IMR-90 (cell line): ENCODE measurements at regions not wholly inside any gene's neighbourhood (a gene's known extent, or its start where the extent isn't known, plus 50 kb on each side); places are given as distances from the start of the nearest gene placed in this dataset.

Source experiments
- ATAC-seq: fragments of 200-7000 bp; cut with Tn5 transposase; 2 replicates; pipeline ENCODE4 v1.9.1; 2020; ENCODE audit warnings: low read depth, mild to moderate bottlenecking, moderate library complexity
- BruUV-seq: library from RNA; stranded (reverse); fragments of 400-500 nt; replicated peaks from 2 replicates; lab custom pipeline; 2021; lab: Mats Ljungman, UMichigan
- CTCF ChIA-PET: fragments of 300-600 bp; formaldehyde crosslinking; extraction: SDS; loops from one replicate; lab custom pipeline; 2021; ENCODE audit warnings: antibody characterized with exemption; lab: Yijun Ruan, JAX
- POLR2A ChIA-PET: fragments of 300-600 bp; sonication (Branson Sonifier 250); formaldehyde crosslinking; loops from one replicate; lab custom pipeline; 2022; ENCODE audit warnings: antibody characterized with exemption; ENCODE audit not compliant: unreplicated experiment; lab: Charles Lee
- DNase-seq: peaks from one replicate; pipeline ENCODE4 v3.0.0; 2013
- H2AFZ ChIP-seq: replicated peaks from 2 replicates; pipeline ENCODE3; 2013; ENCODE audit warnings: low read length, mild to moderate bottlenecking; ENCODE audit not compliant: poor library complexity
- H2AK5ac ChIP-seq: 2 replicates; pipeline ENCODE4 v1.6.1; 2013; ENCODE audit warnings: low read depth, low read length, inconsistent platforms
- H2AK9ac ChIP-seq: replicated peaks from 2 replicates; pipeline ENCODE3; 2013; ENCODE audit warnings: mild to moderate bottlenecking, low read depth, low read length, moderate library complexity; ENCODE audit not compliant: poor library complexity
- H2BK120ac ChIP-seq: 2 replicates; pipeline ENCODE4 v1.6.1; 2013; ENCODE audit warnings: low read depth, low read length, inconsistent platforms
- H2BK15ac ChIP-seq: 3 replicates; pipeline ENCODE4 v1.6.1; 2013; ENCODE audit warnings: low read depth, low read length, inconsistent platforms
- H2BK20ac ChIP-seq: 2 replicates; pipeline ENCODE4 v1.6.1; 2013; ENCODE audit warnings: low read depth, mild to moderate bottlenecking, inconsistent platforms, low read length, moderate library complexity
- H2BK5ac ChIP-seq: 2 replicates; pipeline ENCODE4 v1.6.1; 2013; ENCODE audit warnings: mild to moderate bottlenecking, low read depth, low read length, inconsistent platforms; ENCODE audit not compliant: poor library complexity, severe bottlenecking
- H3K14ac ChIP-seq: replicated peaks from 2 replicates; pipeline ENCODE4 v1.6.1; 2013; ENCODE audit warnings: low read depth, low read length, inconsistent platforms
- H3K18ac ChIP-seq: 2 replicates; pipeline ENCODE4 v1.6.1; 2013; ENCODE audit warnings: low read depth, low read length, control low read depth
- H3K23ac ChIP-seq: 2 replicates; pipeline ENCODE4 v1.6.1; 2013; ENCODE audit warnings: low read depth, low read length, inconsistent platforms
- H3K27ac ChIP-seq: 2 replicates; pipeline ENCODE4 v1.5.1; 2013; ENCODE audit warnings: mild to moderate bottlenecking, control low read depth, low read length; ENCODE audit not compliant: insufficient read depth
- H3K27me3 ChIP-seq: 2 replicates; pipeline ENCODE4 v1.6.1; 2013; ENCODE audit warnings: low read length; ENCODE audit not compliant: control insufficient read depth, insufficient read depth
- H3K36me3 ChIP-seq: 2 replicates; pipeline ENCODE4 v1.6.1; 2013; ENCODE audit warnings: low read length, mixed read lengths; ENCODE audit not compliant: control insufficient read depth, insufficient read depth
- H3K4ac ChIP-seq: 2 replicates; pipeline ENCODE4 v1.6.1; 2013; ENCODE audit warnings: low read depth, low read length, inconsistent platforms
- H3K4me1 ChIP-seq: 2 replicates; pipeline ENCODE4 v1.6.1; 2013; ENCODE audit warnings: low read length, mixed read lengths; ENCODE audit not compliant: control insufficient read depth, insufficient read depth
- H3K4me2 ChIP-seq: 2 replicates; pipeline ENCODE4 v1.6.1; 2013; ENCODE audit warnings: low read depth, mild to moderate bottlenecking, control low read depth, low read length, moderate library complexity
- H3K4me3 ChIP-seq: 2 replicates; pipeline ENCODE4 v1.5.1; 2013; ENCODE audit warnings: low read depth, mild to moderate bottlenecking, control low read depth, low read length, moderate library complexity; ENCODE audit not compliant: insufficient read depth
- H3K56ac ChIP-seq: 2 replicates; pipeline ENCODE4 v1.6.1; 2013; ENCODE audit warnings: low read length, inconsistent platforms; ENCODE audit not compliant: insufficient read depth; ENCODE audit errors: extremely low read depth
- H3K79me1 ChIP-seq, 2 experiments: 2 replicates each; pipeline ENCODE4 v1.6.1; 2013; ENCODE audit warnings: low read length in 2 of 2, inconsistent platforms in 1 of 2, low read depth in 1 of 2
- H3K9ac ChIP-seq: 2 replicates; pipeline ENCODE4 v1.6.1; 2013; ENCODE audit warnings: low read depth, low read length, control low read depth
- H3K9me1 ChIP-seq: 2 replicates; pipeline ENCODE4 v1.6.1; 2013; ENCODE audit warnings: low read length, inconsistent platforms; ENCODE audit not compliant: insufficient read depth
- H3K9me3 ChIP-seq: 2 replicates; pipeline ENCODE4 v1.6.1; 2013; ENCODE audit warnings: low read length; ENCODE audit not compliant: control insufficient read depth, insufficient read depth
- H4K20me1 ChIP-seq: 2 replicates; pipeline ENCODE4 v1.6.1; 2013; ENCODE audit warnings: low read length, inconsistent platforms; ENCODE audit not compliant: insufficient read depth
- H4K5ac ChIP-seq: 2 replicates; pipeline ENCODE4 v1.6.1; 2013; ENCODE audit warnings: mild to moderate bottlenecking, low read depth, low read length, control low read depth
- H4K8ac ChIP-seq, 2 experiments: 2 replicates each; pipeline ENCODE4 v1.6.1; 2013; ENCODE audit warnings: low read depth in 2 of 2, low read length in 2 of 2, control low read depth in 1 of 2, inconsistent platforms in 1 of 2
- H4K91ac ChIP-seq: 2 replicates; pipeline ENCODE4 v1.6.1; 2013; ENCODE audit warnings: low read depth, low read length, inconsistent platforms; ENCODE audit not compliant: insufficient read depth
- CTCF ChIP-seq: conservative IDR thresholded peaks from 2 replicates; pipeline ENCODE4 v1.5.1; 2012; ENCODE audit warnings: mild to moderate bottlenecking, low read depth, low read length, improper control_type of control experiment
- ELK1 ChIP-seq: fragments of 150-350 bp; IDR thresholded peaks from 2 replicates; pipeline ENCODE4 v1.6.1; 2016; ENCODE audit warnings: low read depth, mild to moderate bottlenecking, low read length, moderate library complexity, borderline replicate concordance
- MAFK ChIP-seq: IDR thresholded peaks from 2 replicates; pipeline ENCODE4 v1.6.1; 2012; ENCODE audit warnings: low read depth, low read length, improper control_type of control experiment
- WGBS, 2 experiments: methylation state at CpG; one replicate each; pipeline versions ENCODE4 v1.1.5 to v1.1.7; 2013; ENCODE audit warnings: missing lambda C conversion rate in 2 of 2; ENCODE audit not compliant: insufficient read length in 1 of 2; ENCODE audit errors: extremely low coverage in 2 of 2; 5-methylcytosine and 5-hydroxymethylcytosine counted together
- dilution Hi-C: fragments of 300-500 bp; cut with HindIII; formaldehyde crosslinking; loops from one replicate; pipeline ENCODE4 v1.14.3; 2018; ENCODE audit warnings: low sequenced_read_pairs; ENCODE audit not compliant: unreplicated experiment
- in situ Hi-C: fragments of 300-500 bp; cut with MboI; formaldehyde crosslinking; loops from 3 replicates; pipeline ENCODE4 v1.14.3; 2019; ENCODE audit warnings: low sequenced_read_pairs, inconsistent platforms, mixed read lengths
- intact Hi-C: fragments of 100-400 bp; cut with micrococcal nuclease; formaldehyde crosslinking; loops from 2 replicates; pipeline ENCODE4 v1.10.0; 2022

- peaks cover 4% of the 10 kb centered on the region for H3K4me1 ChIP-seq
- H3K9me1 ChIP-seq = peaks cover 2% of the 10 kb centered on the region; the same call in 1 of the 2 replicates
- peak; percentile 76 for DNase-seq
- no peak overlapping the region for H4K91ac ChIP-seq
- H3K4me3 ChIP-seq = no peak overlapping the region
- peak overlapping the region; percentile 30; the same call in 1 of the 2 replicates for H3K4ac ChIP-seq
- peak overlapping the region; percentile 58 for H2BK20ac ChIP-seq
- H3K9me3 ChIP-seq = no peaks in the 10 kb centered on the region
- no peak overlapping the region for H4K5ac ChIP-seq
- H2BK5ac ChIP-seq = no peak overlapping the region
- peak overlapping the region; percentile 12; the same call in 1 of the 3 replicates for H2BK15ac ChIP-seq
- peak; percentile 95 for ATAC-seq
- H2BK120ac ChIP-seq = peak overlapping the region; percentile 64
- in situ Hi-C loops = no loop called here
- H3K36me3 ChIP-seq = no peaks in the 10 kb centered on the region
- H3K23ac ChIP-seq = no peak overlapping the region
- ChIA-PET CTCF (interaction anchor here (0.6 to 1.0 kb wide), 2 partner anchors 10 to 46 kb away, joined by 3 read pairs; no protein-coding TSS in a partner anchor), POLR2A (interaction anchor here (0.6 kb wide), 1 partner anchor 456 kb away, joined by 3 read pairs; no protein-coding TSS in a partner anchor)
- WGBS, 2 experiments = no CpG with 5 or more reads among the region's 1 CpG
- H3K27ac ChIP-seq = no peak overlapping the region
- no peak overlapping the region for H3K14ac ChIP-seq
- H2AFZ ChIP-seq = no peak overlapping the region
- H3K9ac ChIP-seq = no peak overlapping the region
- intact Hi-C loops = no loop called here
- H3K79me1 ChIP-seq = no peaks in the 10 kb centered on the region
- H2AK5ac ChIP-seq = peak overlapping the region; percentile 56; the same call in 1 of the 2 replicates
- H4K8ac ChIP-seq = peak overlapping the region in 1 of 2 experiments; percentile 11; a peak in 1 of 4 replicates
- H3K56ac ChIP-seq = no peak overlapping the region
- peaks cover 10% of the 10 kb centered on the region for H3K27me3 ChIP-seq
- dilution Hi-C loops = no loop called here
- TF ChIP-seq MAFK = no peak
- TF ChIP-seq CTCF = no peak
- TF ChIP-seq ELK1 = no peak
- BruUV-seq = no TSS peak
- H2AK9ac ChIP-seq = no peak overlapping the region
- no peaks in the 10 kb centered on the region for H4K20me1 ChIP-seq
- no peak overlapping the region; the same call in 1 of the 2 replicates for H3K18ac ChIP-seq
- peak overlapping the region; percentile 16; the same call in 1 of the 2 replicates for H3K4me2 ChIP-seq
Observed at GRCh38 chr15:38758043-38758442, 193.4 kb upstream of the RASGRP1 start.
